Occipital lobe (tissue), 1 donor: ENCODE measurements at regions not wholly inside any gene's neighbourhood (a gene's known extent, or its start where the extent isn't known, plus 50 kb on each side); places are given as distances from the start of the nearest gene placed in this dataset.
"Not testable (repeated sequence)": the region's sequence is repeated elsewhere in the genome, so short reads cannot be mapped to it uniquely, and the experiment has no call there.

Experiments
- DNase-seq: peaks from one replicate; lab custom pipeline; 2025; lab: John Stamatoyannopoulos, UW

DNA sequence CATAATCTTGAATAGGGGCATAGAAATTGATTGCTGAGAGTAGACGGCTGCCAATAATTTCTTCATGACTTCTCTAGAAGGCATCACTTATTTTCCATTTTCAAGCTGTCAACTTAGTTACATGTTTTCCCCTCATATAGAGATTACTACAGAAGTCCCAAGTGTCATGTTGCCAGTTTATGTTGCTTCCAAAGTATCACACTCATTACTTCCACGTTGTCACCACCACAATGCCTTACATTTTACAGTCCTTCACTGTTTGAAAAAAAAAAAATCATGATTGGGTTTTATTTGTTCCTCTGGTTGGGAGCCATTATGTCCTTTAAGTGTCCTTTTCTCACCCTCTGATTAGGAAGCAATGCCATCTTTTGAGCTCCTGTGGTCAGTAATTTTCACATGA is 2144.6 kb upstream of the ACO1 start:
- DNase-seq = no peak

DNA sequence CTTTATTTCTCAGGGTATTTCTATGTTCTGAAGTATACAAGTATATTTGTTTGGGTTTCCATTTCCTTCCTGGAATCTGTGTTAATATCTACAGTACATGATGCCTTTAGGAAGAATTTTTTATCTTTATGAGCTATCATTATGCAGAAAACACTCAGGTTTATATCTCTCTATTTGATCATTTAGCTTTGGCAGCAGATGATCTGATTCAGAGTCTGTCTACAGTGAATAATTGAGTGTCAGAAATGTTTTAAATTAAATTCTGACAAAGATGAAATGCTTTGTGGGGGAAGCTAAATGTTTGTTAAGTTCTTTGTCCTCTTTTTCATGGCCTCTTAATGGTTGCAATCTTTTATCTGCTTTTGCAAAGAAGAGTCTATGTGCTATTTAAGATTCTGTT is 2141.0 kb upstream of the ACO1 start:
- no peak for DNase-seq

DNA sequence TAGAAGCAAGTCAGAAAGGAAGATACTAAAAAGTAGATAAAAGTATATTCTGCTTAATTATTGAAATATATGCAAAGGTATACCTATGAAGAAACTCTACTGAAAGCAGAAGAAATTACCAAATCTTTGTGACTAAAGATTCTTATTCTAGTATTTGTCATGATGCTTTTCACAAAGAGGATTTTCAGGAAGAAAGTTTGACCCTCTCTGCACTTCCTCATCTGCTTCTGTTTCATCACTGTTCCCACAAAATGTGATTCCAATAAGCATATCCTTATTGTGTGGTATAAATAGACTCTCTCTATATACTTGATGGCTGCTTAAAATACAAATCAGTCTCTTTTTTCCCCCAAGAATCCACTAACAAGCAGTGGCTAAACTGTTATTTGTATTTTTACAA is 2139.6 kb upstream of the ACO1 start:
- DNase-seq = no peak

DNA sequence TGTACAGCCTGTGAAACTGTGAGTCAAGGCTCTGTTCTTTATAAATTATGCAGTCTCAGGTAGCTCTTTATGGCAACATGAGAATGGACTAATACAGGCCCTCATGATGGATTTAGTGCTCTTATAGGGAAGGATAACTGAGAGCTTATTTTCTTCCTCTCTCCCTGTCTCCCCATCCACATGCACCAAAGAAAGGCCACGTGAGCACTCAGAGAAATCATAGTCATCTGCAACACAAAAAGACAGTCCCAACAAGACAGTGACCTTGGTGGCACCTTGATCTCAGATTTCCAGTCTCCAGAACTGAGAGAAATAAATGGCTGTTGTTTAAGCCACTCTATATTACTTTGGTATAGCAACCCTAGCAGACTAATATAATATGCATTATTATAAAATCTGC is 2133.6 kb upstream of the ACO1 start:
- DNase-seq = no peak

DNA sequence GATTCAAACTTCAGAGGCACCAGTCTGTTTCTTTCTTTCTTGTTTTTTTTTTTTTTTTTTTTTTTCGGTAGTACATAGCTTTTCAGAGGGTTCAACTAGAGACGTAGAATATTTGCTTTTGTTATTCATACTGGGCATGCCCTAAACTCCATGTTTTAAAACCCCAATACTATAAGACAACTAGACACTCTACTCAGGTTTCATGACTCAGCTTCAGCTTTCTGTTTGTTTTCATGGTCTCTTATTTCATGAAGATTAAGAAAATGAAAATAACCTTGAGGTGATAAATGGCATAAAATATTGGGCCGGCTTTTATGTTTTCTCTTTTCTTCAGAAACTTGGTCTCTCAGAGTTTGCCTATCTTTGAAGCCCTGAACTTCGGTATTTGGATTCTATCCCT is 2126.3 kb upstream of the ACO1 start:
- no peak for DNase-seq

GRCh38 chr9:30280229-30280900 is 2104.1 kb upstream of the ACO1 start:
- no peak for DNase-seq

- no peak for DNase-seq
These were observed 2095.0 kb upstream of the ACO1 start for GRCh38 chr9:30289435-30289834.

- not testable (repeated sequence) for DNase-seq
These were observed 2092.4 kb upstream of the ACO1 start for GRCh38 chr9:30292026-30292425.

- no peak for DNase-seq
These were observed 2091.2 kb upstream of the ACO1 start for GRCh38 chr9:30293231-30293630.

DNA sequence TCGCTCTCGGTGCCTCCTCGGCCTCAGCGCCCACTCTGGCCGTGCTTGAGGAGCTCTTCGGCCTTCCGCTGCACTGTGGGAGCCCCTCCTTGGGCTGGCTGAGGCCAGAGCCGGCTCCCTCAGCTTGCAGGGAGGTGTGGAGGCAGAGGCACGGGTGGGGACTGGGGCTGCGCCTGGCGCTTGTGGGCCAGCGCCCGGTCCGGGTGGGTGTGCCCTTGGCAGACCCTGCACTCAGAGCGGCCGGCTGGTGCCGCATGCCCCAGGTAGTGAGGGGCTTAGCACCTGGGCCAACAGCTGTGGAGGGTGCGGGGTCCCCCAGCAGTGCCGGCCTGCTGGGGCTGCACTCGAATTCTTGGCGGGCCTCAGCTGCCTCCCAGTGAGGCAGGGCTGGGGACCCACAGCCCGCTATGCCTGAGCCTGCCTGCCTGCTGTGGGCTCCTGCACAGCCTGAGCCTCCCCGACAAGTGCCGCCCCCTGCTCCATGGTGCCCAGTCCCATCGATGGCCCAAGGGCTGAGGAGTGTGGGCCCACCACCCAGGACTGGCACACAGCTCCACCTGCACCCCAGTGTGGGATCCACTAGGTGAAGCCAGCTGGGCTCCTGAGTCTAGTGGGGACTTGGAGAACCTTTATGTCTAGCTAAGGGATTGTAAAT is 2085.2 kb upstream of the ACO1 start:
- DNase-seq = no peak

GRCh38 chr9:30301271-30301963 is 2083.0 kb upstream of the ACO1 start:
- no peak for DNase-seq

DNA sequence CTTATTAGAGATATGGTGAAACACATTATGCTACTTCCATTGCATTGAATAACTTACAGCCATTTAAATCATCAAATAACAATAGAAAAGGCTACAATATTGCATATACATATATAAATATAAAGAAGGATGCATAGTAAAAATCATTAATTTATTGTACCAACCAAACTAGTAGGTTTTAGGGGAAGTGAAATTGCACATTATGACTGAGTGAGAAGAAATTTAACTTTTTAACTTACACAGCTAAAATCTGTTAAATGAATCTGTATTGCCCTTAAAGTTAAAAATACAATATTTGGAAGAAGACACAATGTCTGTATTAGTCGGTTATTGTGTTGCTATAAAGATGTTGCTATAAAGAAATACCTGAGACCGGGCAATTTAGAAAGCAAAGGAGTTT is 2073.7 kb upstream of the ACO1 start:
- DNase-seq = no peak

DNA sequence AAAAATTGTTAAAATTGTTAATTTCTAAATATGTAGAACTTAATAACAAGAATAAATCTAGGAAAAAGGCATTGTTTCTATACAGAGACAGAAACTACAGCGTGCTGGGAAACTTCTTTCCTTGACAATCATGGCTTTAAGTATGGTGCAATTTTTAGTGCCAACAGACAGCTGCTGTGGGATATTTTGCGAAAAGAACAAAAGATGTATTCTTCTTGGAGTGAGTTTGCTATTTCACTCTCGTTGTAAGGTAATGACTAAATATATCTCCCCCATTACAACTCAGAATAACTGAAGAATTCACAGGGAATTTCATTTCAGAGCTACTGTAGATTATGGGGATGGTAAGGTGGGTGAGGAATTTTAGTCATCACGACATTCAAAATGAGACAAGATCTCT is 2055.0 kb upstream of the ACO1 start:
- DNase-seq = no peak

- no peak for DNase-seq
These were observed 2035.5 kb upstream of the ACO1 start for GRCh38 chr9:30348904-30349303.

DNA sequence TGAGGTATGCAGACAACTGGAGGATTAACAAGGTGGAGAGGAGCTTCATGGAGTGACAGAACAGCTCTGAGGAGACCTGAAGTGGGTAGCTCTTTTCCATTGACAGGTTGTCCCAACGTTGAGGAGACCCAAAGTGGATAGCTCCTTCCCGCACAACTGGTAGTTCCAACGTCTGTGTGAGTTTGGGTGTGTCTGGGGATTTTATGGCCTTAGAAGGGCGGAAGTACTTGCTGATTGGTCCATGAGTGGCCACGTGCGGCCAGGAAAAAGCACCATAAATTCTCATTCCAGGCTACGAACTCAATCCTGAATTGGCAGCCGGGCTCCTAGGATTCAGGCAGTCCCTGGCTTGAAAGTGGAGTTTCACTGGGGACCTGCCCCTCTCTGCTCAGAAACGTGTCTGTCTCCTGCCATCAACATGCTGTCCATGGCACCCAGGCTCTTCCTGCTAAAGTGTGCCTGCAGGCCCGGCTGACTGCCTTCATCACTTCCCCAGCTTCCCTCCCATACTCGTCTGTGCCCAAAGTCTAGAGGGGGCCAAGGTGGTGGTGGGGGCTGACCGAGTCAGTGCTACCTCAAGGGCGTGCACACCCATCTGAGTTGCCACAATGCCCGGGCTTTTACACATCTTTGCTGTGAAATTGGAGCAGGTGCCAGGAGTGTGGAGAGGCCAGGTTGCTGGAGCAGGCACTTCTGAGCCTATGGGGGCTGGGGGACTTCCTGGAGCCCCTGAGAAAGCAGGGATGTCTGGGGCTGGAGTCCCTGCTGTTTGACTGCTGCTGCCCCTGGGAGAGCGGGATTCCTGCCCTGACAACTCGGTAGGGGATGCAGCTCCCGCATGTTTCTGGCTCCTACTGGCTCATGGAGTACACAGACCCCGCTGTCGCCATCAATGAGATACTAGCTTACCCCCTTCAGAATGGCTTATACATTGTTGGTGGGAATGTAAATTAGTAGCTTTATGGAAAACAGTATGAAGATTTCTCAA is 2034.6 kb upstream of the ACO1 start:
- no peak for DNase-seq

DNA sequence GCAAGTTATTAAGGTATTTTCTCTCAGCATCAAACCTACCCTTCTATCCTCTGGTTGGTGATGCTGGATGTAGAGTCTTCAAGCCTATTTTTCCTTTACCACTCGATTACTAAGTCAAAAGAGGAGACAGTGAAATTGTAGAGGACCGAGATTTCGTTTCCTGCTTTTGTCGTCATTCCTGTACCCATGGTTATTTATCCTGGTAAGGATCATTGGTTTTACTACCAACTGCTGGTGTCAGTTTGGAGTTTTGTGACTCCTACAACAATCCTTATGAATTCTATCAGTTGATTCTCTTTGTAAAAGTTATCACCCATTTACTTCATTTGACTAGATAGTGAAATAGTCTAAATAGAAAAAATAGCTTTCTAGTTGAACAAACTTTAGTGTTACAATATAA is 2028.2 kb upstream of the ACO1 start:
- DNase-seq = no peak

DNA sequence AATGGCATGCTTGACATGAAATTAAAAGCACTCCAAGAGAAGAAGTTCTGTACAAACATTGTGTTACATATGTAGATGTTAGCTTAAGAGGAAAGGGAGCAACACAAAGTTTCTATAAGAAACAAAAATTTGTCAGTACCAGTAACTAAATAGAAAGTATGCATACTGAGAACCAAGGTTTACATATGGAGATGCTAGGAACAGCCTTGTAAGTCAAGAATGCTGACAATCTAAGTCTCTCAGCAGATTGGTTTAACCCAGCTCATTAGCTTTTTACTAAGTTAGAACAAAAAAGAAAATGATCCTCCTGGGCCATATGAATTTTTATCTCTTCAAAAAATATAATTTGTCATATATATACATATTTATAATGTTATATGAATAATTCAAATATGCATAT is 2022.1 kb upstream of the ACO1 start:
- no peak for DNase-seq

- not testable (repeated sequence) for DNase-seq
These were observed 2018.3 kb upstream of the ACO1 start for GRCh38 chr9:30366140-30366539.

GRCh38 chr9:30382271-30382670 is 2002.2 kb upstream of the ACO1 start:
- no peak for DNase-seq

DNA sequence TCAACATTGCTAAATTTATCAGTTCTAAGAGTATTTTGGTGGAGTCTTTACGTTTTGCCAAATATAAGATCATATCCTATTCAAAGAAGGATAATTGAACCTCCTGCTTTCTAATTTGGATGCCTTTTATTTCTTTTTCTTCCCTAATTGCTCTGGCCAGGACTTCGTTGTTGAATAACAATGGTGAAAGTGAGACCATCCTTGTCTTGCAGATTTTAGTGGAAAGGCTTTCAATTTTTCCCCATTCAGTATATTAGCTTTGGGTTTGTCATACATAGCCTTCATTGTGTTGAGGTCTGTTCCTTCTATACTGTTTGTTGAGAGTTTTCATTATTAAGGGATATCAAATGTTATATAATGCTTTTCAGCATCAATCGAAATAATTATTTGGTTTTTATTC is 1974.2 kb upstream of the ACO1 start:
- no peak for DNase-seq

DNA sequence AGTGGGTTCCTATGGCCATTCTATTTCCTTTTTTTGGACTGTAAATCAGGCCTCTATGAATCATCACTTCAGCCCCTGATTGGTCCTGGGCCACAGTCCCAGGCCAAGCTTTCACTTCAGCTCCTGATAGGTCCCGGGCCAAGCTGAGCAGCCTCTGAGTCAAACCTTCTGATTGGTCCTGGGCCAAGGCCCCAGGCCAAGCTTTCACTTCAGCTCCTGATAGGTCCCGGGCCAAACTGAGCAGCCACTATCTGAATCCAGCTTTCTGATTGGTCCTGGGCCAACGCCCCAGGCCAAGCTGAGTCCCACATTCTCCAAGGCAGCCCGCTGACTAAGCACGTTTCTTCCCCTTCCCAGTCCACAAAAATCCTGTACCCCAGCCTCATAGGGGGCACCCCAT is 1972.9 kb upstream of the ACO1 start:
- no peak for DNase-seq

DNA sequence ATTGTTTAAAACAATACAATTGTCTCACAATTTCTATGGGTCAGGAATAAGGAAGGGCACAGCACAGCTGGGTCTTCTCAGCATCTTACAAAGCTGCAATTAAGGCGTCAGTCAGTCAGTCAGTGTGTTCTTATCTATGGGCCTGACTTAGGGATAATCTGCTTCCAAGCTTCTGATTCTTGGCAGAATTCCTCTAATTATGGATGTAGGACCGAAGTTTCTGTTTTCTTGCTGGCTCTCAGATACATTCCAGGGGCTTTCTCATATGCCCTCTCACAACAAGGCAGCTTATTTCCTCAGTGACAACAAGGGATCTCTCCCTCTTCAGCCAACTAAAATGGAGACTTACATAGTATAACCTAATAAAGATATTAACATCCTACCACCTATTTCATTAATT is 1925.3 kb upstream of the ACO1 start:
- no peak for DNase-seq
